Eye (tissue), 1 donor: ENCODE measurements at regions not wholly inside any gene's neighbourhood (a gene's known extent, or its start where the extent isn't known, plus 50 kb on each side); places are given as distances from the start of the nearest gene placed in this dataset.
"Not testable (repeated sequence)": the region's sequence is repeated elsewhere in the genome, so short reads cannot be mapped to it uniquely, and the experiment has no call there.

Experiments used
- DNase-seq: peaks from one replicate; pipeline ENCODE4 v3.0.0-alpha.2; 2015

DNA sequence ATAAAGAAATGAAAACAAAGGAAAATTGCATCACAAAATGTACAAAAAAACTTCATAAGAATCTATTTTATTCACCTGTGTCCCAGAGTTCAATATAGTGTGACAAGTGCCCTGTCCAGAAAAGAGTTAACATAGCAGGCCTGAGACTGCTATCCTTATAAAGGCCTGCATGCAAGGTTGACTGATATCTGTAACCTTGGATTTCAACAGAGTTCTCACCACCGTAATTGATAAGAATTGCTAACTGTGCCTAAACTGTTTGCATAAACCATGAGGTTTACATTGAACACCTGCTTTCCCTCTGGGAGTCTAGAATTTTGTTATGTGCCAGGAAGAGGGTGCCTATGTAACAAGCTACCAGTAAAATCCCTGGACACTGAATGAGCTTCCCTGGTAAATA, 461.7 kb upstream of the DPH6 start:
- no peak for DNase-seq

DNA sequence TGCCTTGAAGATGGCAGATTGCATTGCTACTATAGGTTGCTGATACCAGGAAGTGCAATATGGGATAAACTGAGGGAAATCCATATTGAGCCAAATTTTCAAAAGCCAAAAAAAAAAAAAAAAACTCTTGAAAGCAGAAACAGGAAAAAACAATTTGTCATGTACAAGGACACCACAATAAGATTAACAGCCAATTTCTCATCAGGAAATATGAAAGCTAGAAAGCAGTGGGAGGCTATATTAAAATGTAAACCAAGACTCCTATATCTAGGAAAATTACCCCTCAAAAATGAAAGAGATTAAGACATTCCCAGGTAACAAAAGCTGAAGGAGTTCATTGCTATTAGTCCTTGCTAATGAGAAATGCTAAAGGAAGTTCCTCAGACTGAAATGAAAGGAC, 462.8 kb upstream of the DPH6 start:
- no peak for DNase-seq

DNA sequence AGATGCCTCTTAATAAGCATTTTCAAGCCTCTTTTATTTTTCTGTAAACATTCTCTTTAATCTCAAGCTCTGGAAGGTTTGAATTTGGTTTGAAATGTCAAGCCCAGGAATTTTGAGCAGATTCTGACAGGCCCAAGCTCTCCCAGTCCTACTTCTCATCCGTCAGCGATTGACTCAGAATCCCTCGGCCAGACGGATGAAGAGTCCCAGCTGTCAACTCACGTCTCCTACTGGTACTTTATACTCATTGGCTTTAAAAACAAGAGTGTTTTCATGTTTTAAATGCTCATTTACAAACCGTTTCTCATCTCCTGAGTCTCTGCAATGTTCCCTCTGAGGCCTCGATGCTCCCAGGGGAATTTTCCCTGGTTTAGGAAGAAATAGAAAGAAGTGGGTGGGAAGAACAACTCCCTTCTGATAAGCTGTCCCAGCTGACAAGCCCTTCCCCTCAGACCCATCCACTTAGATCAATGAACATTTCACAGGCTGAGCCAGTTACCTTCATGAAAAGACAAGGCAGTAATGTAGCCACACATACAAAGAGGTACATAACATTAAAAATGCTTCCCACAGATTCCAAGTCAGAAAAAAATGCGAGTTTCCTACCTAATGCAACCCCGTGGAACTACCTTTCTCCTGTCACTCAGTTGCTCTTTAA, 478.2 kb upstream of the DPH6 start:
- peak; percentile 38 for DNase-seq

DNA sequence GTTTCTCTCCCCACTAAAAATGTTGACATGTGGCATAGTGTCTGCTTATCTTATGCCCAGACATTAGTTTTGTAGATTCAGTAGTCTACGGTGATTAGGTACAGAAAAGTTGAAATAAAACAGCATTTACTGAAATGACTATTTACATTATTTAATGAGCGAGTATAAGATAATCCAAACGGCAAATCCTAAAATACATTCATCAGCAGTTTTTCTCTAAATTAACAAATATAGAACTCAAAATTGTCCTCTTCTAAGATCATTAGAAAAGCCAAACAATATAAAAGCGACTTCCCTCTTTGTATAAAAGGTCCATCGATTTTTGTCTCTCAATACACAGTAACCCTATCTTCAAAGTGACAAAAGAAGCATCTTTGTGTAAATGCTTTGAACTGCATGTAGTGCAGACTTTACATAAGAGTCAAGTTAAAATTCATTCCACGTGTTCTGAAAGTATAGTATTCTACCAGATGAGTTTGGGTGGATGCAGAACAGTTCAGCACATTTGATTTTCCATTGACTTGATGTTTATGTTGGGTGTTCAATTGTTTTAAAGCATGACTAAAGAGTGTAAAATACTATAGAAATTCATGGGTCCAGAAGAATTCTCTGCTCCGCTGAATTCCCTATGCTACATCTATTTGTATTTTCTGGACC, 480.8 kb upstream of the DPH6 start:
- DNase-seq, result no peak

DNA sequence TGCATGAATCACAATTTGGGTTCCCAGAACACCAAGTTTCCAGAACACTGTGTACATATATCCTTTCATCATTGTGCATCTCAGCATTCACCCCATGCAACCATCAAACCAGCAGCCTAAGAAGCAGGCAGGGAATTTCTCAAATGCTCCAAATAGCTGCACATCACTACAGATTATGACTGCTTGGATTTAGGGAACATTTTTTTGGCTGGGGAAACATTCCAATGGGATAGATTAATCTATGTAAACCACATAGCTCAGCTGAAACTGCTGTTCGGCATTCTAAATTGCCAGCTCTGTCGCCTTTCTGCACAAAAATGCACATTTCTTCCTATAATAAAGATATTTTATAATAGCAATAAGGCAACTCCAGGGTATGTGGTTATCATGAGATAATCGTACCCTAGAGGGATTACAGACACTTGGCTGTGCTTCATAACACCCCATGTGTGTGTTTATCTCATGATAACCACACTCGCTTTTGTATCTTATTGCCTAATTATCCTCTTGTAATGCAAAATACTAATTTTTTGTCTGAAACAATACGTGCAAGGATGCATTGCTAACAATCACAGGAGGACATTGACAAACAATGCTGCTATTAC, 483.7 kb upstream of the DPH6 start:
- peak; percentile 41 for DNase-seq

DNA sequence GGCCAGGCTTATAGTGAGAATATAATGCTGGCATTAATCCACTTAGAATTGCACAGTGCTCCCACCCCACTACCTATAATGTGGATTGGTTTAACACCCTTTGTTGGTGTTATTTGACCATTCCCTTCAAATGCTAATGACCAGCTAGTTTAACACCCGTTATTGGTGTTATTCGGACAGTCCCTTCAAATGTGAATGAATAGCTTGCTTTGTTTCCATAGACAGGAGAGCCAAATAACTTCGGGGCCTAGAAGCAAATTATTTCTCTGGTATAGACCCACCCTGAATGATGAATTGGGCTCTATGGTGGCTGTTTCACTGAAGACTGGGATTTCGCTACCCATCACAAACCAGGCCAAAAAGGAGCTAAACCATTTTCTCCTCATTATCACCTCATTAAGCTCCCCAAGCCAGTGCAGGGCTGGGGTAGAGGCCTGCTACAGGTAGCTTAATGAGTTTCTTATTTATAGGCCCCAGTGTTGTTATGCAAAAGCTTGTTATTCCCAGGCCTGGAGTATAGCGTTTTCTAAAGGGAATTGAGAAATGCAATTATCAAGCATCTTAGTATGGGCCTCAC, 494.1 kb upstream of the DPH6 start:
- no peak for DNase-seq

DNA sequence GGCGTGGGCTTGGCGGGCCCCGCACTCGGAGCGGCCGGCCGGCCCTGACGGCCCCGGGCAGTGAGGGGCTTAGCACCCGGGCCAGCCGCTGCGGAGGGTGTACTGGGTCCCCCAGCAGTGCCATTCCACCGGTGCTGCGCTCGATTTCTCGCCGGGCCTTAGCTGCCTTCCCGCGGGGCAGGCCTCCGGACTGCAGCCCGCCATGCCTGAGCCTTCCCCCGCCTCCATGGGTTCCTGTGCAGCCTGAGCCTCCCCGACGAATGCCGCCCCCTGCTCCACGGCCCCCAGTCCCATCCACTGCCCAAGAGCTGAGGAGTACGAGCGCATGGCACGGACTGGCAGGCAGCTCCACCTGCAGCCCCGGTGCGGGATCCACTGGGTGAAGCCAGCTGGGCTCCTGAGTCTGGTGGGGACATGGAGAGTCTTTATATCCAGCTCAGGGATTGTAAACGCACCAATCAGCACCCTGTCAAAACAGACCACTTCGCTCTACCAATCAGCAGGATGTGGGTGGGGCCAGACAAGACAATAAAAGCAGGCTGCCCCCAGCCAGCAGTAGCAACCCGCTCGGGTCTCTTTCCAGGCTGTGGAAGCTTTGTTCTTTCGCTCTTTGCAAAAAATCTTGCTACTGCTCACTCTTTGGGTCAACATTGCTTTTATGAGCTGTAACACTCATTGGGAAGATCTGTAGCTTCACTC, 501.2 kb upstream of the DPH6 start:
- not testable (repeated sequence) for DNase-seq

DNA sequence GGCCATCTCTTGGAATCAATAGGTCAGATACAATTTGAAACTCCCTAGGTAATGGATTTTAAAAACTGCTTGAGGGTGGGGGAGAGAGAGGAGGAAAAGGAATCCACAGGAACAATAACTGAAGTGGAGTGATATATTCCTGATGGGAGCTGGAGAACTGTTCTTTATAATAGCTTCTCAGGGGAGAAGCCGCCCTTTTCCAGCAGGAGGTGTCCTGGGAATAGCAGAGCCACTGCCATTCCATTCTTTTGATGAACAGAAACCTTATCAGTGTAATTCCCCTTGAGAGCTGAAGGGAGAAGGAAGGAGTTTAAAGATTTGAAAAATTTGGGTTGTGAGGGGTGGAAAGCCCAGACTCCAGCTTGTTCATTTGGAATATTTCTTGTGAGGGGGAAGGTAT, 504.9 kb upstream of the DPH6 start:
- DNase-seq, result no peak

DNA sequence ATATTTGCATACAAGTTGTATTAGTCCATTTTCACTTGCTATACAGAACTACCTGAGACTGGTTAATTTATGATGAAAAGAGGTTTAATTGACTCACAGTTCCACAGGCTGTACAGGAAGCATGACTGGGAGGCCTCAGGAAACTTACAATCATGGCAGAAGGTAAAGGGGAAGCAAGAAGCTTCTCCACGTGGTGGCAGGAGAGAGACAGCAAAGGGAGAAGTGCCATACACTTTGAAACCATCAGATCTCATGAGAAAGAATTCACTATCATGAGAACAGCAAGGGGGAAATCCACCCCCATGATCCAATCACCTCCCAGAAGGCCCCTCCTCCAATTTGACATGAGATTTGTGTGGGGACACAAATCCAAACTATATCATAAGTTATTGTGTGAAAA, 506.7 kb upstream of the DPH6 start:
- not testable (repeated sequence) for DNase-seq

DNA sequence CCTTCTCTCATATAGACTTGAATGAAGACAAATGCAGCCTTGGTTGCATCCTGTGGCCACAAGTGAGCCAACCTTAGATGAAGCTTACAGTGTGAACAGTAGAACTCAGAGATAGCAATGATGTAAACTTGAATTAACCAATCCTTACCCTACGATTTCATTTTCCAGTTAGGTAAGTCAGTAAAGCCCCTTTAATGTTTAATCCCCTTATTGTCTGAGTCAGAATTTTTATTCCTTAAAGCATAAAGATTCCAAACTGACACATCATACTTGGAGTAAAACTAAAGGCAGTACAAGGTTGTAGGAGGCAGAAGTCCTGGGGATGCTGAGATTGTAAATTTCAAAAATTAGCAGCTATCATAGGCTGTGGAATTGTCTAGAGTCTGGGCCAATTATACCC, 507.8 kb upstream of the DPH6 start:
- no peak for DNase-seq

DNA sequence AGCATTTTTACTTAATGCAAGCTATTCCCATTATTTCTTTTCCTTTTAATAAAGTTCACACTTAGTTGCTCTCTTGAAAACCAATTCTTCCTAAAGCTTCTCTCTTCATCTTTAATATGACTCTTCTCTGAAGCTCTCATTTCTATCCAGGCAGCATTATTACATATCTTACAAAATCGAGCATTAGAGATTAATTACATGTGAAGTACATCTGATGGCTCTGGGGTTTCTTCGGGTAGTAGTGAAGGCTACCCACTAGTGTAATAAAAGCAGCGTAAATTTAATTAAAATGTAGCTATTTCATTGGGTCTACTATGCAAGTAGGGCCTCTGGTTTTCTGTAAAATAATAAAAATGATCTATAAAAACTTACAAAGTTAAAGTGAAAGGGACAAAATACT, 513.6 kb upstream of the DPH6 start:
- DNase-seq, result no peak

DNA sequence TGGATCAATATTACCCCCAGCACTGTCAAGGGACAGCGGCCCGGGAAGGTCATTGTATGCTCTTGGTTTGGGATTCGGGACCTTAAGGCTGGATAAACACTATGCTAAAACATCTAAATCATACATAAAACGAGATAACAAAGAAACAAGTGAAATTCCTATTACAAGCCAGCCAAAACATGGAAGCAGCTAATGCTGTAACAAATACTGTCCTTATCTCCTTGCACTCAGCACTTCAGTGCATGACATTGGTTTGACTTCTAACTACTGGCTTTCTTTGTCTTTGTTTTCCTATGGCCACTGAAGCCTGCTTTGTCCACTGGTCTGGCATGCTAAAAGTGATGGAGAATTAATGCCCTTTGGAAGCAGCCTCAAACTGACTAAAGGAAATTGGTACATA, 516.4 kb upstream of the DPH6 start:
- DNase-seq, result no peak

DNA sequence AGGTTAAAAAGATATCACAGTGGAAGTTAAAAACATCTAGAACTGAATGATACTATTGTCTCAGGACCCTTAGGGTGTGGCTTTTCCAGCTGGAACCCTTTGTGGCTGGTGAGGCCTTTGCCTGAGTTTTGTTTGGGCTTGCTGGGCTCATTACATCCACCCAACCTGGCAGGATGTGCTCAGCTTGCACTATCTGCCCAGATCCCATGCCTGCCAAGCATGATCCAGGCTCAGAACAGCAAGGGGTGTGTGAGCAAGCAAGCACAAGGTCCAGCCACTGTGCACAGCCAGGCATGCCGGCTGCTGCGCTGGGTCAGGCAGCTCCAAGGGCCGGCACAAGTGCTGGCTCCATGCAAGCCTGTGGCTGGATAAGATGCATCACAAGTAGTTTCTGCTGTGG, 512.7 kb upstream of the CDIN1 start:
- DNase-seq, result no peak

DNA sequence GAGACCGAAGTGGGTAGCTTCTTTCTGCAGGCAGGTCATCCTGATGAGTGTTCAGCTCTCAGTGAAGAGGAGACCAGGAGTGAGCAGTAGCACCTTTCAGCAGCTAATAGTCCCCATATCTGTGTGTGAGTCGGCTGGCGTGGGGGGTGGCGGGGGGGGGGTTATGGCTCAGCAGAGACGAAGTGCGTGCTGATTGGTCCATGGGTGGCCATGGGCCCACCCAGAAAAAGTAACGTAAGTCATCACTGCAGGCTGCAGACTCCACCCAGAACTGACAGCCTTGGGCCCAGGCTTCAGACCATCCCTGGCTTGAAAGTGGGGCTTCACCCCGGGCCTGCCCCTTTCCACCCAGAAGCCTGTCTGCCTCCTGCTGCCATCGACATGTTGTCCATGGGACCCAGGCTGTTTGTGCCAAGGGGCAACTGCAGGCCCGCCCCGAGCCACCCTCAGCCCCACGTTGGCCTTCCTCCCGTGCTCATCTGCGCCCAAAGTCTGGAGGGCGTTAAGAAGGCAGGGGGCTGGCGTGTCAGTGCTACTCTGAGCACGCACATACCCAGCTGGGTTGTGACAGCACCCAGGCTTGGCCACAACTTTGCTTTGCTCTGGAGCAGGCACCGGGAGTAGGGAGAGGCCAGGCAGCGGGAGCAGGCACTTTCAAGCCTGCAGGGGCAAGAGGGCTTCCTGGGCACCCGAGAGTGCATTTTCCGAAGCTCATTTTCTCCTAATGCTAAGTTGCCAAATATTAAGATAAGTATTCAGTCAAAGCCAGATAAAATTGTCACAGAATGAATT, 511.7 kb upstream of the CDIN1 start:
- DNase-seq, result no peak

DNA sequence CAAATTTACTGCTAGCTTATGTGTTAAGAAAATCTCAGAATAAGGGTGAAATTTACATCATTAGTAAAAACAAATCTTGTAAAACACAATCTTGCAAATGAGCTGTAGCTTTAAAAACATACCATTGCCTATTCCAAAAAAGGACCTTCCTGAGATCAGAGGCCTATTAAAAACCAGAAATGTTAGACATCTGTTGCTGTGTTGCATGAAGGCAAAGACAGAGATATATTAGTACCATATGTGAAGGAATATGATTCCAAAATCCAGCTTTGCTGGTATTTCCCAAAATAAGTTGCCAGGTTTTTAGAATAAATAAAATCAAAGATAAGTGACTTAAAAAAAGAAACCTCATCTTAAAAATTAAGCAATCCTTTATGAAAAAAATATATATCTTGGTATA, 504.1 kb upstream of the CDIN1 start:
- DNase-seq, result peak; percentile 26

DNA sequence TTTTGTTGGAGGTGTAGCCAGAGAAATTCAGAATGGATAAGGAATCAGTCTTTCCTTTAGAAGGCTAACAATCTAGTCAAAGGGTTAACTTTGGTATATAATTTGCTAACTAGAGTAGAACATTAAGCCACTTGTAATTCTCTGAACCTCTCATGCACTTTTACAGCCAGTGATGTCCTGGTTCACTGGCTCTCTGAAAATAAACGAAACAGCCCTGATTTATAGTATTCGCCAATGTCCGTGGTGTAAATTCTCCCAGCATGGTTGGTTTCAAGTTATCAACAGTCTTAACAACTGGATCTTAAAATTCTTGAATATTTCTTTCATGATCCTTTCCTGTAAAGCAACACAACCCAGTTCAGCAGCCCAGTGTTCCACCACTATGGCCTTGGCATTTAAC, 500.4 kb upstream of the CDIN1 start:
- no peak for DNase-seq

DNA sequence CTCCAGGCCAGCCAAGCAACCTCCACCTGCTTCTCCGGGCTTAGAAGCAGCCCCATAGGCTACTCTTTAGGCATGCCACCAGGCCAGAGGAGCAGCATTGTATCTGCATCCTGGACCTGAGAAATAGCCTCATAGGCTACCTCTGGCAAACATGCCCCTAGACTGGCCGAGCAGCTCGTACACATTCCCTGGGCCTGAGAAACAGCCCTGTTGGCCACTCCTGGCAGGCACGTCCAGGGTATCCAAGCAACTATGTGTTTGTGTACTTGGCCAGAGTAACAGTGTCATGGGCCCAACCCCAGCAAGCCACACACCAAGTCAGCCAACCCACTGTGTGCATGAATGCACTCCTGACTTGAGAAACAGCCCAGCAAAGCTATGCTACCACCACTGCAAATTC, 498.7 kb upstream of the CDIN1 start:
- no peak for DNase-seq

DNA sequence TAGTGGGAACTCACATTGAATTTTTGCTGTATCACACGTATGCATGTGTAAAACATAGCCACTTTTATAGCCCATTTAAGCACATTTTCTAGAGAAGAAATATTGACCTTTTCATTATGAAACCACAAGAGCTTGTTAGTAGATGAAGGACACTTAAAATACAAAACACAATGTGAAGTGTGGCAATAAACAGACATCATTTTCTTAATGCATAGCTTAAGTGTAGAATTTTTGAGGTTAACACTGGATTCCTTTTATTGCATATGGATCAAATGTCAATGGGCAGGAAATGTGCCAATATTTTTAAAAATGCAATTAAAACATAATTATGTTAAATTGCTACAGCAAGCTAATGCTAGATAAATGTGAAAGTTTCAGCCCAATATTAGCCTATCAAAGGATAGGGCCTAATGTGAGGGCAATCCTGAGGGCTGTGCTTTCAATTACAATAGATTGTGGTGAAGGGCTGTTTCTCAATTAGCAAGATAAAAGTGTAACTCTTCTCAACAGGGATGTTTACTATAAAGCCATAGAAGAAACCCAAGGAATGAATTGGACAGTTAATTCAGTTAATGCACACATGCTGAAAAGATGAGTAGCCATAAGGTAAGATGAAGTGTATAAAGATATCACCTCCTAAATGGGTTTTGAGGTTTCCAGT, 489.0 kb upstream of the CDIN1 start:
- DNase-seq, result no peak

DNA sequence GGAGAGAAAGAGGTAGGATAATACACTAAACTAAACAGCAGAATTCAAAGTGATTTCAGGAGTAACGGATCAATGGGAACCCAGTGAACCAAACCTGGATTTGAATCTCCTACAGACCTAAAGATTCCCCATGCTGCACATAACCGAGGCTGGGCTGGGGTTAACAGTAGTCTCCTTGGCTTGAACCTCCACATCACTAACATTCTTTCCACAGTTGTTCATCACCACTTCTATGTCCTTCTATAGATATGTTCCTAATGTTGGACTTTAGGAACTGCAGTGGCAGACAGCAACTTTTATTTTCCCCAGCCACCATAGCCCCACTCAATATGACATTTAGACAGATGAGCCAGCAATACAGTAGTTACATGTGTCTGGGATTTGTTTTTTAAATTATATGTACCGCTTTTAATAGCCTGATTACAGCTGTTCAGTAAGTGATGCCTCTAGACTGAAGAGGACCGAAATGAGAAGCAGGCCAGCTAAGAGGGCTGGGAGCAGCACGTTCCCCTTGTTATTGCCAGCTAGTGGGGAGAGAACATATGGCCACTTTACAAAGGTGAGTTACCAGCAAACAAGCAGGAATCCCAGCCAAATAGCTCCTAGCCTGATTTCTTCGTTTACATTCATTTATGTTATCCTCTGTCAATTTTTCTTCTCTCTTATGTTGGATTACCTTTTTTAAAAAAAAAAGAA, 472.6 kb upstream of the CDIN1 start:
- no peak for DNase-seq

DNA sequence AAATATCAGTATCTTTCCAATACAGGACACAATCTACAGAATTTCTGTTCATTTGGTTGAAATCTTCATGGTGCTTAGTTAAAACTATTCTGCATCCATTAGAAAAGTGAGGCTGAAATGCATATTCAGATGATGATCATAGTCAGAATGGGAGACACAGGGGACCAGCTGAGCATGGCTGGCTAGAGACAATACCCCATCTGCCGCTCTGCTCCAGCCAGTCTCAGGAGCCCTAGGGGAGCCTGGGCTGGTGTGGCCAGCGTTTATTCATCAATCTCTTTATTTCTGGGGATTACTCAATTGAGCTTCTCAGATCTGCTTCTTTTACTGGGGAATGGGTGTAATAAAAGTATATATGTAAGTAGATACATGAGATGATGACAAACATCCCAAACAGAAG, 470.9 kb upstream of the CDIN1 start:
- no peak for DNase-seq

DNA sequence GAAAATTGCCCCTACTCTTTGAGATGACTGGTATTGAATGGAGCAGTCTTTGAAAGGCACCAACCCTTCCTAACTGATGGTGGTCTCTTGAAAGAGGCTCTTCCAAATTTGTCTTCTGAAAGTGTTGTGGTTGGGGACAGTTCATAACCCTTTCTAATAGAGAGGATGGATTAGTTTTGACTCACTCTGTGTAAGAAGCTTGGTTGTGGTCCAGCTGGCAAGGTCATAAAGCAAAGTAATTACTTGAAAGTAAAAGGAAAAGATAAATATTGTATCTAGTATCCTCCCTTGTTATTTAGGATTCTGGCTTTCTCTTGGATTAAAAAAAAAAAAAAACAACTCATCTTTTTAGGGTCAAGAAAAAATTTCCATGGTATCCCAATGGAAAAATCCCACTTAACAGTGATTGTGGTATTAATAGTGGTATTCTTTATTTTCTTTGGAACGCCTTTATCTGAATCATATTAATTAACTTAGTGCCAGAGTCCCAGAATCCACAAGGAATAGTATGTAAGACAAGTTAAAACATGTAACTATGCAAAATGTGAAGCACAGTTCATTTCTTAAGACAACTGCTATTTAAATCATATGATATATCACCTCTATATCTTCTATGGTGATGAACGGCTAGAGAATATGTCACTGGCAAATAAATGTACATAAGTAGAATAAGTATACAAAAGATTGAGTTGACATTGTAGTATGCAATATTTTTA, 469.3 kb upstream of the CDIN1 start:
- DNase-seq, result no peak
